ENCODE measurements at regions not wholly inside any gene's neighbourhood (a gene's known extent, or its start where the extent isn't known, plus 50 kb on each side); places are given as distances from the start of the nearest gene placed in this dataset.

GRCh38 chr18:78126536-78126935, 853.1 kb upstream of the SALL3 start:
- no peak for DNase-seq (ENCODE audit: extremely low spot score)
- TF ChIP-seq CTBP1 (IDR thresholded peaks at IDR 0.05; ENCODE audit: borderline replicate concordance) (no peak), SUZ12 (IDR thresholded peaks at IDR 0.05) (no peak), ELF4 (IDR thresholded peaks at IDR 0.05) (no peak), ARNT (IDR thresholded peaks at IDR 0.05) (no peak), LEF1 (IDR thresholded peaks at IDR 0.05; ENCODE audit: borderline replicate concordance) (no peak), FOXA1 (IDR thresholded peaks at IDR 0.05) (no peak), ZNF384 (IDR thresholded peaks at IDR 0.05) (no peak), L3MBTL2 (conservative IDR thresholded peaks at IDR 0.05) (no peak), PKNOX1 (IDR thresholded peaks at IDR 0.05) (no peak), FOXK2 (IDR thresholded peaks at IDR 0.05) (no peak), FOXM1 (IDR thresholded peaks at IDR 0.05; ENCODE audit: borderline replicate concordance) (no peak), HDGF (IDR thresholded peaks at IDR 0.05; ENCODE audit: borderline replicate concordance) (no peak), SP1 (IDR thresholded peaks at IDR 0.05) (no peak), NFRKB (IDR thresholded peaks at IDR 0.05) (no peak), BHLHE40 (IDR thresholded peaks at IDR 0.05; ENCODE audit: borderline replicate concordance) (no peak), TARDBP (IDR thresholded peaks at IDR 0.05) (no peak)
- ChIA-PET POLR2A (no interaction called here), CTCF (no interaction called here)

DNA sequence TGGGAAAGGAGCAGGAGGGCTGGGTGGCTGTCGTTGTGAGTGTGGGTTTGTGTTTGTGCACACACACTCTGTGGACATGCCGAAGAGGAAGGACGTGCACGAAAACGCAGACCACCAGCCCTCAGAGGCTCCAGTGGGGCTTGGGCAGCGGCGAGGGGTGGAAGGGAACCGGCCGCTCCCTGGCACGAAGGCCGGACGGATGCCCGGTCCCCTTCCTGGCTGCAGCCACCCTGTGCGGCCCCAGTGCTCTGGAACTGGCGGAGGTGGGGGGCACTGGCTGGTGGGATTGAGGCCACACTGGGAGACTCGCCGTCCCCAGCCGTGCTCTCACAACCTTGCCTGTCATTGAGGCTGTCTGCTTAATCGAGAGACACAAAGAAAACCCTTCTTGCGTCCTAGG, 852.6 kb upstream of the SALL3 start:
- ChIA-PET CTCF (no interaction called here), POLR2A (no interaction called here)
- DNase-seq (ENCODE audit: extremely low spot score), result no peak
- no peak for TF ChIP-seq LEF1 (IDR thresholded peaks at IDR 0.05; ENCODE audit: borderline replicate concordance)
- no peak for TF ChIP-seq SP1 (IDR thresholded peaks at IDR 0.05)
- no peak for TF ChIP-seq FOXA1 (IDR thresholded peaks at IDR 0.05)
- no peak for TF ChIP-seq ELF4 (IDR thresholded peaks at IDR 0.05)
- TF ChIP-seq BHLHE40 (IDR thresholded peaks at IDR 0.05; ENCODE audit: borderline replicate concordance), result no peak
- TF ChIP-seq PKNOX1 (IDR thresholded peaks at IDR 0.05), result no peak
- no peak for TF ChIP-seq TARDBP (IDR thresholded peaks at IDR 0.05)
- TF ChIP-seq CTBP1 (IDR thresholded peaks at IDR 0.05; ENCODE audit: borderline replicate concordance), result no peak
- no peak for TF ChIP-seq ZNF384 (IDR thresholded peaks at IDR 0.05)
- no peak for TF ChIP-seq ARNT (IDR thresholded peaks at IDR 0.05)
- TF ChIP-seq FOXK2 (IDR thresholded peaks at IDR 0.05), result no peak

- POLR2A ChIA-PET, result no interaction called here
- DNase-seq (ENCODE audit: extremely low spot score), result no peak
- no peak for TF ChIP-seq SUZ12 (IDR thresholded peaks at IDR 0.05)
- TF ChIP-seq FOXA1 (IDR thresholded peaks at IDR 0.05), result no peak
- no peak for TF ChIP-seq ZNF384 (IDR thresholded peaks at IDR 0.05)
- no peak for TF ChIP-seq FOXK2 (IDR thresholded peaks at IDR 0.05)
- no peak for TF ChIP-seq ARNT (IDR thresholded peaks at IDR 0.05)
- no peak for TF ChIP-seq L3MBTL2 (conservative IDR thresholded peaks at IDR 0.05)
- TF ChIP-seq TARDBP (IDR thresholded peaks at IDR 0.05), result no peak
- TF ChIP-seq SP1 (IDR thresholded peaks at IDR 0.05), result no peak
- no peak for TF ChIP-seq CTBP1 (IDR thresholded peaks at IDR 0.05; ENCODE audit: borderline replicate concordance)
- no peak for TF ChIP-seq PKNOX1 (IDR thresholded peaks at IDR 0.05)
- TF ChIP-seq HDGF (IDR thresholded peaks at IDR 0.05; ENCODE audit: borderline replicate concordance), result no peak
- no peak for TF ChIP-seq FOXM1 (IDR thresholded peaks at IDR 0.05; ENCODE audit: borderline replicate concordance)
- TF ChIP-seq LEF1 (IDR thresholded peaks at IDR 0.05; ENCODE audit: borderline replicate concordance), result no peak
- TF ChIP-seq ELF4 (IDR thresholded peaks at IDR 0.05), result no peak
- CTCF ChIA-PET, result no interaction called here
These were observed 851.6 kb upstream of the SALL3 start for GRCh38 chr18:78128004-78128403.

GRCh38 chr18:78129260-78129659, 850.4 kb upstream of the SALL3 start:
- TF ChIP-seq FOXK2 (IDR thresholded peaks at IDR 0.05) (no peak), SP1 (IDR thresholded peaks at IDR 0.05) (no peak), NFRKB (IDR thresholded peaks at IDR 0.05) (no peak), ZNF384 (IDR thresholded peaks at IDR 0.05) (no peak), PKNOX1 (IDR thresholded peaks at IDR 0.05) (no peak)
- CTCF ChIA-PET, result no interaction called here
- POLR2A ChIA-PET, result no interaction called here
- DNase-seq (ENCODE audit: extremely low spot score), result no peak

DNA sequence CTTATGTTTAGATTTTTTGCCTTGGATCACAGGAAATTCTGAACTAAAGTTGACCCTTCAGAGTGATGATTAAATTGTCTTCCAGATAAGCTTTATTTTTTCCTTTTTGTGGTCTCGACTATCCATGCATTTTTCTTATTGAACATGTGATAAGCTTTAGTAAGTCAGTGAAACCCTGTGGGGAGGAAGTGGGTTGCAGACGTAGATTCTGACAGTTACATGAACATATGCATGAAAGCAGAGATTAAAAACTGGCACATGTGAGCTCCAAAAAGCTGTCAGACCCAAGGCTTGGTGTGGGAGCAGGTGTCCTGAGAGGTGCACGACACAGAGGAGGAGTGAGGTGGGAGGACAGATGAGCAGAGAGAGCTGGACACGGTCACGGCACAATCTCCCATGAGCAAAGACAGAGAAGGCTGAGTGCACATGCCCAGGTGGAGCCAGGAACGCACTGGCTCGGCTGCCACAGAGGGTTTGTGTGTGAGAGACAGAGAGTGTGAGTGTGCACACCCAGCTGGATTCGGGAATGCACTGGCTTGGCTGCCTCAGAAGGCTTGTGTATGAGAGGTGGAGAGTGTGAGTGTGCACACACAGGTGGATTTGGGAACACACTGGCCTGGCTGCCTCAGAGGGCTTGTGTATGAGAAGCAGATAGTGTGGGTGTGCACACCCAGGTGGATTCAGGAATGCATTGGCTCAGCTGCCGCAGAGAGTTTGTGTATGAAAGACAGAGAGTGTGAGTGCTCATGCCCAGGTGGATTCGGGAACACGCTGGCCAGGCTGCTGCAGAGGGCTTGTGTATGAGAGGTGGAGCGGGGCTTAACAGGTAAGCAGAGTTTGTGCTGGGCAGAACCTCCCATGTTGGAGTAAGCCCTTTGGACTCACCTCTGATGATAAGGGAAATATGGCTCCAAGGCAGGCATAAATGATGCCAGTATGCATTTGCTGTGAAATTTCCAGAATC, 849.1 kb upstream of the SALL3 start:
- POLR2A ChIA-PET, result no interaction called here
- no peak for DNase-seq (ENCODE audit: extremely low spot score)
- CTCF ChIA-PET, result no interaction called here
- no peak for TF ChIP-seq PKNOX1 (IDR thresholded peaks at IDR 0.05)
